ENCODE measurements at regions not wholly inside any gene's neighbourhood (a gene's known extent, or its start where the extent isn't known, plus 50 kb on each side); places are given as distances from the start of the nearest gene placed in this dataset.
A peak's percentile ranks its signal among the peaks of the same experiment; 100 is the strongest.

DNA sequence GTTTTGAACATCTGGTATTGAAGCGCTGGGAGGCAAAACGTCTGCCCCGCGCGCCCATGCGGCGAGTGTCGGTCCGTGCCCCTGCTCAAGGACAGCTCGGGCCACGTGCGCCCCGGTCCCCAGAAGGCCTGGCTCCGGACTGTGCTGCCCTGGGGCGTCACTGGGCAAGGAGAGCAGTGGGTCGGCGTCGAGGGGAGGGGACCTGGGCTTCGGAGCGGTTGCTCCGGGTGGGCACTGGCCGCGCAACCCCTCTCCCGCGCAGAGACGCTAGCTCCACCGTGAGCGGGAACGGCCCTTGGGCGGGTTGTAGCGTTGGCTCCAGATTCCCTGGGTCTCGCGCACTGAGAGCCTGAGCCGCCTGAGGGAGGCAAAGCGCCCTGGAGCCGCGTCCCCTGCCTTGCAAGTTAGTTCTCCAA is 304.2 kb upstream of the HSFY2 start:
- Histone ChIP-seq H3K4me3 (ENCODE audit: low read length) (peak overlapping the region; percentile 56), H3K9me3 (ENCODE audit: control insufficient read depth in 2 of 3, low read length in 3 of 3) (no peaks in the 10 kb centered on the region), H3K4me1 (ENCODE audit: control insufficient read depth in 2 of 2, insufficient read depth in 2 of 2, low read length in 2 of 2) (no peaks in the 10 kb centered on the region), H3K36me3 (ENCODE audit: control insufficient read depth in 2 of 3, insufficient read depth in 3 of 3, low read length in 3 of 3) (no peaks in the 10 kb centered on the region), H3K27ac (ENCODE audit: low read depth, low read length) (peak overlapping the region; percentile 21), H3K27me3 (ENCODE audit: control insufficient read depth in 2 of 2, insufficient read depth in 2 of 2, low read length in 2 of 2) (no peaks in the 10 kb centered on the region)
- H3K27ac Mint-ChIP-seq, result peak overlapping the region in 5 of 9 donors; percentile 71 to 92 (median 77)
- intact Hi-C loops (cut with micrococcal nuclease), result loop anchor here (1.0 to 10.0 kb wide), 7 partner anchors 155 to 1497 kb away; partner anchors contain the start of gene EIF1AY (in 2 of the 2)
- ATAC-seq (peak; percentile 45), DNase-seq (peak in 4 of 9 donors; percentile 4 to 20 (median 10))
- POLR2A ChIA-PET, result interaction anchor here (0.6 to 1.7 kb wide), 3 partner anchors 354 to 490 kb away, joined by 3 to 5 read pairs (median 3); no protein-coding TSS in a partner anchor
- CTCF ChIA-PET, result no interaction called here
- no peaks in the 10 kb centered on the region for H3K9me3 Mint-ChIP-seq
- peak overlapping the region in 5 of 10 donors; percentile 90 to 96 (median 92) for H3K4me3 Mint-ChIP-seq
- peaks cover 0 to 7% (median 0%) of the 10 kb centered on the region in 5 donors for H3K27me3 Mint-ChIP-seq
- H3K36me3 Mint-ChIP-seq, result peaks cover 0 to 3% (median 0%) of the 10 kb centered on the region in 5 donors
- H3K4me1 Mint-ChIP-seq, result peaks cover 0 to 13% (median 5%) of the 10 kb centered on the region in 7 donors

DNA sequence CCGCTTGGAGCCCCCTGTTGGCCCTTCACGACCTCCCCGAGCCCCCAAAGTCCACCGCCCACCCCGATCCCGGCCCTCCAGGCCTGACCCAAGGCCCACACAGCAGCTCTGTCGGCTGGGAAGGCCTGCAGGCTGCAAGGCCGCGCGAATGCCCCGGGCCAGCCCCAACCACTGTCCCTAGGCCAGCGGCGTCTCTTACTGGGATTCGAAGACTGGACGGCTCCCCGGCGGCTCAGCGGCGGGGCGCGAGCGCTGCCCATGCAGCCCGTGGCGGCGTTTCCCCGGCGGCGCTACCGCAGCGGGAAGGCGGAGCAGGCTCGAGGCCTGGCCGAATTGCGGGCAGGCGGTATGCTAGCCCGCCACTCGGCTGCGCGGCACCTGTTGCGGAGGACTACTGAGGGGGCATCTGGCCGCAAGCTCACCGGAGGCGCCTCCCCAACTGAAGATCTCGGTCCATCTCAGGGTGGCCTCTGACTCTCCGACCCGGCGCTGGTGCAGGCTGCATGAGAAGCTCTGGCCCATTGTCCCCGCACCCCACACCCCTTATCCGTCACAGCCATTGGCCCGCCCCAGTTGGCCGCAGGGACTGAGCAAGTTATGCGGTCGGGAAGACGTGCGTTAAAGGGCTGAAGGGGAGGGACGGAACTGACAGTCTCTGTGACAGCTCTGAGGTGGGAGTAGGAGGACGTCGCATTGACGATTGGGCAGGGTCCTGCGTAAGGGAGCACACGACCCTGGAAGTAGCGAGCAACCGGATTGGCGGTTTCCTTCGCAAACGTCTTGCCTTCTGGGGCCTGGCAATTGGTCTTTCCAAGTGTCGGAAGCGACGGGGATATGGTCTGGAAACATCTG is 303.5 kb upstream of the HSFY2 start:
- ChIA-PET CTCF (no interaction called here), POLR2A (interaction anchor here (1.3 to 1.7 kb wide), 3 partner anchors 155 to 491 kb away, joined by 3 to 5 read pairs (median 4); no protein-coding TSS in a partner anchor)
- Histone ChIP-seq H3K4me3 (ENCODE audit: low read length) (peak overlapping the region; percentile 56), H3K9me3 (ENCODE audit: control insufficient read depth in 2 of 3, low read length in 3 of 3) (no peaks in the 10 kb centered on the region), H3K27me3 (ENCODE audit: control insufficient read depth in 2 of 2, insufficient read depth in 2 of 2, low read length in 2 of 2) (no peaks in the 10 kb centered on the region), H3K27ac (ENCODE audit: low read depth, low read length) (peak overlapping the region; percentile 41), H3K4me1 (ENCODE audit: control insufficient read depth in 2 of 2, insufficient read depth in 2 of 2, low read length in 2 of 2) (no peaks in the 10 kb centered on the region), H3K36me3 (ENCODE audit: control insufficient read depth in 2 of 3, insufficient read depth in 3 of 3, low read length in 3 of 3) (no peaks in the 10 kb centered on the region)
- intact Hi-C loops (cut with micrococcal nuclease), result loop anchor here (1.0 to 10.0 kb wide), 7 partner anchors 155 to 1498 kb away; partner anchors contain the start of gene EIF1AY (in 2 of the 2)
- Mint-ChIP-seq H3K9me3 (no peaks in the 10 kb centered on the region), H3K27me3 (peaks cover 0 to 7% (median 0%) of the 10 kb centered on the region in 5 donors), H3K4me1 (peaks cover 0 to 13% (median 5%) of the 10 kb centered on the region in 7 donors), H3K4me3 (peak overlapping the region in 5 of 10 donors; percentile 90 to 96 (median 92)), H3K36me3 (peaks cover 0 to 3% (median 0%) of the 10 kb centered on the region in 5 donors), H3K27ac (peak overlapping the region in 5 of 9 donors; percentile 71 to 92 (median 77))
- DNase-seq (peak in 4 of 9 donors; percentile 9 to 59 (median 36)), ATAC-seq (peak; percentile 85)

DNA sequence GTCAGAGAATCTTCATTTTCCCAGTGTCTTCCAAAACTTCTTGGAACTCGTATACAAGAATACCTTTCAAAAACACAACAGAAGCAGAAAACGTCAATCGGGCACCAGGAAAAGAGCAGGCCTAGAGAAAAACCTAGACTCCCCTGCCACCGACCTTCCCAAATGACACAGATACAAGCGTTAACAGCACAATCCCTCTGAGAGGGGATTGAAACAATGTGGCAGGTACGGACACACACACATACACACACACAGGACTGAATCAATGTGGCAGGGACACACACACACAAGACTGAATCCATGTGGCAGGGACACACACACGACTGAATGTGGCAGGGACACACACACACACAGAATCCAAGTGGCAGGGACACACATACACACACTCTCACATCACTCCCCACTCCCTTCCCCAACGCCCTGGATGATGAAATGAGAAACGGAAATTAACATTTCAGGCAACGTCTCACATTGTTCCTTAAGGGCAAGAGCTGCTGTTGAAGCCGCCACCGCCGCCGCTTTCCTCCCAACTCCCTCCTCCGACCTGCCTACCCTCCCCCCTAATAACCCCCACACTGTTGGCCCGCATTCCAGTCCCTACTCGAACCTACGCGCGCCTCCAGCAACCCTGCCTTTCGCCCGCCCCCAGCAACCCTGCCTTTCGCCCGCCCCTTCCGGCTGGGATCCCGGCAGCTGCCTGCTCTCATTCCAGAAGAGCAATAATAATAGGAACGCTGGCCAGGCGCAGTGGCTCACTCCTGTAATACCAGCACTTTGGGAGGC is 302.1 kb upstream of the HSFY2 start:
- Histone ChIP-seq H3K27ac (ENCODE audit: low read depth, low read length) (no peak overlapping the region), H3K36me3 (ENCODE audit: control insufficient read depth in 2 of 3, insufficient read depth in 3 of 3, low read length in 3 of 3) (no peaks in the 10 kb centered on the region), H3K4me3 (ENCODE audit: low read length) (peak overlapping the region; percentile 35), H3K4me1 (ENCODE audit: control insufficient read depth in 2 of 2, insufficient read depth in 2 of 2, low read length in 2 of 2) (no peaks in the 10 kb centered on the region), H3K9me3 (ENCODE audit: control insufficient read depth in 2 of 3, low read length in 3 of 3) (no peaks in the 10 kb centered on the region), H3K27me3 (ENCODE audit: control insufficient read depth in 2 of 2, insufficient read depth in 2 of 2, low read length in 2 of 2) (no peaks in the 10 kb centered on the region)
- peaks cover 0 to 3% (median 0%) of the 10 kb centered on the region in 5 donors for H3K36me3 Mint-ChIP-seq
- DNase-seq (peak in 2 of 9 donors; percentile 22 to 39), ATAC-seq (no peak)
- peak overlapping the region in 5 of 10 donors; percentile 85 to 96 (median 92) for H3K4me3 Mint-ChIP-seq
- H3K4me1 Mint-ChIP-seq, result peaks cover 0 to 13% (median 7%) of the 10 kb centered on the region in 7 donors
- H3K9me3 Mint-ChIP-seq, result no peaks in the 10 kb centered on the region
- peak overlapping the region in 5 of 9 donors; percentile 9 to 69 (median 34) for H3K27ac Mint-ChIP-seq
- intact Hi-C loops (cut with micrococcal nuclease), result loop anchor here (2.0 to 10.0 kb wide), 6 partner anchors 187 to 1499 kb away; partner anchors contain the start of gene EIF1AY (in 2 of the 2)
- ChIA-PET CTCF (interaction anchor here (0.7 kb wide), 1 partner anchor 359 kb away, joined by 3 read pairs; no protein-coding TSS in a partner anchor), POLR2A (interaction anchor here (1.3 kb wide), 1 partner anchor 157 kb away, joined by 4 read pairs; no protein-coding TSS in a partner anchor)
- H3K27me3 Mint-ChIP-seq, result peaks cover 0 to 5% (median 0%) of the 10 kb centered on the region in 5 donors

DNA sequence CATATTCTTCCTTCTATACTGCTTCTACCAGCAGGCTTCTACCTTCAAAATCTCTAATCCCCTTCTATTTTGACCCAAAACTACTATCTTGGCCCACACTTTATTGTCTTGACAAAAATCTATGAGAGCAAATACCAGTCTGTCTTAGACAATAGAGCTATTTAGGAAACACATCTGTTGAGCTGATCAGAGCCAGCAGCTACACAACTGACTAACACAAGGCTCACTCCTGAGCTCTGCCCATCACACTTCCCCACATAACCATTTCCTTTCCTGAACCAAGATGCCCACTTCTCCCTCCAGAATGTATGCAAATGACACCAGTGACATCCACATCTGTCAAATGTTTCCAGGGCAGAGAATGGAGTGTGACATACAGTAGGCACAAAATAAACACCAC is 293.9 kb upstream of the HSFY2 start:
- no peaks in the 10 kb centered on the region for H3K9me3 ChIP-seq (ENCODE audit: control insufficient read depth in 2 of 3, low read length in 3 of 3)
- Mint-ChIP-seq H3K36me3 (no peaks in the 10 kb centered on the region), H3K27me3 (no peaks in the 10 kb centered on the region), H3K9me3 (no peaks in the 10 kb centered on the region), H3K27ac (no peak overlapping the region), H3K4me1 (peaks cover 0 to 25% (median 10%) of the 10 kb centered on the region in 7 donors), H3K4me3 (no peak overlapping the region)
- no peaks in the 10 kb centered on the region for H3K27me3 ChIP-seq (ENCODE audit: control insufficient read depth in 2 of 2, insufficient read depth in 2 of 2, low read length in 2 of 2)
- ChIA-PET POLR2A (no interaction called here), CTCF (no interaction called here)
- H3K36me3 ChIP-seq (ENCODE audit: control insufficient read depth in 2 of 3, insufficient read depth in 3 of 3, low read length in 3 of 3), result no peaks in the 10 kb centered on the region
- H3K27ac ChIP-seq (ENCODE audit: low read depth, low read length), result no peak overlapping the region
- intact Hi-C loops (cut with micrococcal nuclease), result no loop called here
- no peaks in the 10 kb centered on the region for H3K4me1 ChIP-seq (ENCODE audit: control insufficient read depth in 2 of 2, insufficient read depth in 2 of 2, low read length in 2 of 2)
- H3K4me3 ChIP-seq (ENCODE audit: low read length), result no peak overlapping the region
- DNase-seq (no peak), ATAC-seq (no peak)

DNA sequence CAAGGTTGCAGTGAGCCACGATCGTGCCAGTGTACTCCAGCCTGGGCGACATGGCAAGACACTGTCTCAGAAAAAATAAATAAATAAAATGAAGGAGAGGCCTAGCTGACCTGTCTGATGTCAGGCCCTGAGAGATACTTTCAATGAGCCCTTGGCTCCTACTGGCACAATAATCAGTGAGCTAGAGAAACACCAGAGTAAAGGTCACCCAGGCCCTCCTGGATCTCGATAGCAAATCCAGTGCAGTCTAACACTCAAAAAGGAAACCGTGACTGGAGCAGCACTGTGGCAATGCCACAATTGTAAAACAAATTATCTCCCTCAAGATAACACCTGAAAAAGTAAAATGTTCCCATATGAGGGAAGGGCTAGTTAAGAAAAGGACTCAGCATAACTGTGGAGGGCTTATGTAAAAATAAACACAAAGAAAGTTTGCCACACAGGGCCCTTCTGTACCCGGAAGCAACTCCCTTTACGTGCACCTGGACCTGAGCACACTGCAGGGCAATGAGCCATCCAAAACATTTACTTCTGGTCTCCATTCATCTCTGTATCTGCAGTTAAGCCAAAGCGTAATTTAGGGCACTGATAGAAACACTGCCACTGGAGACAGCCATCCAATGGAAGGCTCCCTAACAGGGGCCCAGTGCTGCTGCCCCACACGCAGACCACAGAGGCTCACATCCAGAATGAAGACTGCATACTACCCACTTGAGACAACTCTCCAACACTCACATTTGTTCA is 293.1 kb upstream of the HSFY2 start:
- Mint-ChIP-seq H3K4me3 (no peak overlapping the region), H3K36me3 (no peaks in the 10 kb centered on the region), H3K27me3 (no peaks in the 10 kb centered on the region), H3K9me3 (no peaks in the 10 kb centered on the region), H3K27ac (no peak overlapping the region), H3K4me1 (peaks cover 0 to 25% (median 9%) of the 10 kb centered on the region in 7 donors)
- no peak for DNase-seq
- no peaks in the 10 kb centered on the region for H3K27me3 ChIP-seq (ENCODE audit: control insufficient read depth in 2 of 2, insufficient read depth in 2 of 2, low read length in 2 of 2)
- ChIA-PET POLR2A (no interaction called here), CTCF (no interaction called here)
- intact Hi-C loops (cut with micrococcal nuclease), result no loop called here
- H3K4me1 ChIP-seq (ENCODE audit: control insufficient read depth in 2 of 2, insufficient read depth in 2 of 2, low read length in 2 of 2), result no peaks in the 10 kb centered on the region
- H3K27ac ChIP-seq (ENCODE audit: low read depth, low read length), result no peak overlapping the region
- ATAC-seq, result no peak
- H3K36me3 ChIP-seq (ENCODE audit: control insufficient read depth in 2 of 3, insufficient read depth in 3 of 3, low read length in 3 of 3), result no peaks in the 10 kb centered on the region
- H3K4me3 ChIP-seq (ENCODE audit: low read length), result no peak overlapping the region
- no peaks in the 10 kb centered on the region for H3K9me3 ChIP-seq (ENCODE audit: control insufficient read depth in 2 of 3, low read length in 3 of 3)

DNA sequence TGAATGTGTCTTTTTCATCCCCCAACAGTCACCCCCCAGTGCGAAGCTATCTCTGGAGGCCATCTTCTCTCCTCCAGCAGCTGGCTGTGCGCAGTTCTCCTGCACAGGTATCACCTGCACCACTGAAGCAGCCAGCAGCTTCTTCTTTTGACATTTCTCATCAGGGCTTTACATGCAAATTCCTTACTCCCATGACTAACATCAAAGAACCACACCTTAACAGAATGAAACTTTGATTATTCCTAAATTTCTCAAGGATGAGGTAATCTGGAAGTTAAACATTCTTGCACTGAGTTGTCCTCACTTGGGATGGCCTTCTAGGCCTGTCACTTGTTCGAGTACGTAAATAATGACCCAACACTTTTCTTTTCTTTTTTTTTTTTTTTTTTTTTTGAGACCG is 291.6 kb upstream of the HSFY2 start:
- Mint-ChIP-seq H3K36me3 (no peaks in the 10 kb centered on the region), H3K27me3 (no peaks in the 10 kb centered on the region), H3K9me3 (no peaks in the 10 kb centered on the region), H3K4me3 (no peak overlapping the region), H3K27ac (no peak overlapping the region), H3K4me1 (peaks cover 0 to 22% (median 9%) of the 10 kb centered on the region in 7 donors)
- ChIA-PET CTCF (no interaction called here), POLR2A (no interaction called here)
- intact Hi-C loops (cut with micrococcal nuclease), result no loop called here
- DNase-seq (no peak), ATAC-seq (no peak)
- Histone ChIP-seq H3K4me3 (ENCODE audit: low read length) (no peak overlapping the region), H3K4me1 (ENCODE audit: control insufficient read depth in 2 of 2, insufficient read depth in 2 of 2, low read length in 2 of 2) (no peaks in the 10 kb centered on the region), H3K9me3 (ENCODE audit: control insufficient read depth in 2 of 3, low read length in 3 of 3) (no peaks in the 10 kb centered on the region), H3K27me3 (ENCODE audit: control insufficient read depth in 2 of 2, insufficient read depth in 2 of 2, low read length in 2 of 2) (no peaks in the 10 kb centered on the region), H3K36me3 (ENCODE audit: control insufficient read depth in 2 of 3, insufficient read depth in 3 of 3, low read length in 3 of 3) (no peaks in the 10 kb centered on the region), H3K27ac (ENCODE audit: low read depth, low read length) (no peak overlapping the region)
